SU-DHL-6 (cell line): ENCODE measurements at regions not wholly inside any gene's neighbourhood (a gene's known extent, or its start where the extent isn't known, plus 50 kb on each side); places are given as distances from the start of the nearest gene placed in this dataset.

Experiments used
- H2AFZ ChIP-seq: fragments of 200-600 bp; sonication (generic); 2 replicates; pipeline ENCODE4 v1.6.1; 2014; ENCODE audit warnings: low read depth, mild to moderate bottlenecking, moderate library complexity, mixed read lengths, antibody characterized with exemption, low read length; ENCODE audit not compliant: severe bottlenecking
- H3F3A ChIP-seq: fragments of 200-600 bp; shearing (Covaris generic); 2 replicates; pipeline ENCODE4 v1.6.0; 2016; ENCODE audit warnings: antibody characterized with exemption, mild to moderate bottlenecking; ENCODE audit not compliant: insufficient read depth
- H3K27ac ChIP-seq: fragments of 200-600 bp; sonication (generic); 2 replicates; pipeline ENCODE4 v1.5.1; 2016; ENCODE audit warnings: low read depth, mild to moderate bottlenecking, low read length, moderate library complexity, mixed read lengths
- H3K27me3 ChIP-seq: fragments of 200-600 bp; sonication (generic), shearing (Covaris generic); 2 replicates; pipeline ENCODE4 v1.6.0; 2014; ENCODE audit warnings: mild to moderate bottlenecking, low read length
- H3K36me3 ChIP-seq: fragments of 200-600 bp; sonication (generic); 2 replicates; pipeline ENCODE4 v1.6.1; 2014; ENCODE audit warnings: mild to moderate bottlenecking, low read length, mixed read lengths
- H3K4me2 ChIP-seq: fragments of 300-600, 200-600 bp; shearing (Covaris generic), sonication (generic); 2 replicates; pipeline ENCODE4 v1.6.0; 2014; ENCODE audit warnings: low read length, low read depth, mild to moderate bottlenecking; ENCODE audit not compliant: poor library complexity, severe bottlenecking
- H3K4me3 ChIP-seq: fragments of 200-600 bp; sonication (generic); 2 replicates; pipeline ENCODE4 v1.5.1; 2014; ENCODE audit warnings: antibody characterized with exemption, low read length, mild to moderate bottlenecking, mixed read lengths; ENCODE audit not compliant: insufficient read depth, poor library complexity, severe bottlenecking
- H3K79me2 ChIP-seq: fragments of 200-600 bp; sonication (generic); 2 replicates; pipeline ENCODE4 v1.6.1; 2014; ENCODE audit warnings: mild to moderate bottlenecking, low read length, moderate library complexity; ENCODE audit not compliant: insufficient read depth
- H3K9ac ChIP-seq: fragments of 200-600 bp; sonication (generic); 2 replicates; pipeline ENCODE4 v1.7.0; 2014; ENCODE audit warnings: mild to moderate bottlenecking, low read length
- H3K9me2 ChIP-seq: fragments of 200-600 bp; sonication (generic); replicated peaks from 2 replicates; pipeline ENCODE4 v1.6.1; 2014; ENCODE audit warnings: low read length; ENCODE audit not compliant: insufficient read depth
- H3K9me3 ChIP-seq: fragments of 200-600 bp; sonication (generic); 2 replicates; pipeline ENCODE4 v1.6.1; 2014; ENCODE audit warnings: low read length, mixed read lengths; ENCODE audit not compliant: insufficient read depth
- H4K20me1 ChIP-seq: fragments of 200-600 bp; sonication (generic); 2 replicates; pipeline ENCODE4 v1.6.1; 2014; ENCODE audit warnings: low read depth, mild to moderate bottlenecking, antibody characterized with exemption, low read length, moderate library complexity, mixed read lengths
- EZH2phosphoT487 ChIP-seq: fragments of 200-600 bp; sonication (generic), shearing (Covaris generic); conservative IDR thresholded peaks from 2 replicates; pipeline ENCODE4 v1.6.1; 2018; ENCODE audit warnings: mild to moderate bottlenecking, antibody characterized with exemption, low read length, moderate library complexity, mixed read lengths
- TF ChIP-seq, protein P1 (sequence below): fragments of 200-600 bp; sonication (generic); IDR thresholded peaks from one replicate; pipeline ENCODE4 v1.5.1; 2017; ENCODE audit warnings: antibody characterized with exemption, mild to moderate bottlenecking, low read length, moderate library complexity; ENCODE audit not compliant: insufficient read depth, poor library complexity, severe bottlenecking

DNA sequence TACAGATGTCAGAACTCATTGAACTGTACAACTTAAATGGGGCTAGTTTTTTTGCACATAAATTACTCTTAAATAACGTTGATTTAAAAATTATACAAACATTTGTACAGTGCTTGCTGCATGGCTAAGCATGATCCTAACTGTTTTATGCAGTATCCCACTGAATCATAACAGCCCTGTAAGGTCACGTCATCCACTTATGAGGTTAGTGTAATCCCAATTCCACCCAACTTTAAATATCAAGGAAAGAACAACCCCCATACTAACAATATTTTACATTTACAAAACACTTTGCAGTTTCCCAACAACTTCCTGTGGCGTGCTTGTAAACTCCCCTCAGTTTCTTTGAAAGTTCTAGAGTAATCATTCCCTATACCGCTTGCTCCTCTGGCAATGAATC lies 190.1 kb upstream of the SALL1 start:
- H3K4me2 ChIP-seq: no peak overlapping the region
- H3F3A ChIP-seq: no peaks in the 10 kb centered on the region
- H3K4me3 ChIP-seq: no peak overlapping the region
- no peaks in the 10 kb centered on the region for H3K36me3 ChIP-seq
- TF ChIP-seq, protein P1, sequence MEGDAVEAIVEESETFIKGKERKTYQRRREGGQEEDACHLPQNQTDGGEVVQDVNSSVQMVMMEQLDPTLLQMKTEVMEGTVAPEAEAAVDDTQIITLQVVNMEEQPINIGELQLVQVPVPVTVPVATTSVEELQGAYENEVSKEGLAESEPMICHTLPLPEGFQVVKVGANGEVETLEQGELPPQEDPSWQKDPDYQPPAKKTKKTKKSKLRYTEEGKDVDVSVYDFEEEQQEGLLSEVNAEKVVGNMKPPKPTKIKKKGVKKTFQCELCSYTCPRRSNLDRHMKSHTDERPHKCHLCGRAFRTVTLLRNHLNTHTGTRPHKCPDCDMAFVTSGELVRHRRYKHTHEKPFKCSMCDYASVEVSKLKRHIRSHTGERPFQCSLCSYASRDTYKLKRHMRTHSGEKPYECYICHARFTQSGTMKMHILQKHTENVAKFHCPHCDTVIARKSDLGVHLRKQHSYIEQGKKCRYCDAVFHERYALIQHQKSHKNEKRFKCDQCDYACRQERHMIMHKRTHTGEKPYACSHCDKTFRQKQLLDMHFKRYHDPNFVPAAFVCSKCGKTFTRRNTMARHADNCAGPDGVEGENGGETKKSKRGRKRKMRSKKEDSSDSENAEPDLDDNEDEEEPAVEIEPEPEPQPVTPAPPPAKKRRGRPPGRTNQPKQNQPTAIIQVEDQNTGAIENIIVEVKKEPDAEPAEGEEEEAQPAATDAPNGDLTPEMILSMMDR: no peak
- no peak for TF ChIP-seq EZH2phosphoT487
- no peak overlapping the region for H2AFZ ChIP-seq
- no peaks in the 10 kb centered on the region for H4K20me1 ChIP-seq
- H3K79me2 ChIP-seq: no peaks in the 10 kb centered on the region
- H3K9ac ChIP-seq: no peak overlapping the region
- H3K9me3 ChIP-seq: no peaks in the 10 kb centered on the region
- H3K9me2 ChIP-seq: no peaks in the 10 kb centered on the region
- no peaks in the 10 kb centered on the region for H3K27me3 ChIP-seq
- H3K27ac ChIP-seq: no peak overlapping the region

DNA sequence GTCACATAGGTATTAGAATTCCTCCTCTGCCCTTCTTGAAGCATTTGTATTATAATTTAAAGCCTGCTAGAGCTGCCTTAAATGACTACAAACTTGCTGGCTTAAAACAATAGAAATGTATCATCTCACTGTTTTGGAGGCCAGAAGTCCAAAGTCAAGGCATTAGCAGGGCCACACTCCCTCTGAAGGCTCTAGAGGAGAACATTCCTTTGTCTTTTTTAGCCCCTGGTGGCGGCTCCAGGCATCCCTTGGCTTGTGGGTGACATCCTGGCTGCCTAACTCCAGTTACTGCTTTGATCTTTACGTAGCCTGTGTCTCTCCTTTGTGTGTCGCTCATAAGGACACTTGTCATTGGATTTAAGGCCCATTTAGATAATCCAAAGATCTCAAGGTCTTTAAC lies 186.6 kb upstream of the SALL1 start:
- TF ChIP-seq, protein P1: no peak
- no peak for TF ChIP-seq EZH2phosphoT487
- Histone ChIP-seq H3K27ac (no peak overlapping the region), H3K4me2 (no peak overlapping the region), H3K27me3 (no peaks in the 10 kb centered on the region), H3K9ac (no peak overlapping the region), H3K79me2 (no peaks in the 10 kb centered on the region), H3K36me3 (no peaks in the 10 kb centered on the region), H4K20me1 (no peaks in the 10 kb centered on the region), H3F3A (no peaks in the 10 kb centered on the region), H3K9me3 (no peaks in the 10 kb centered on the region), H3K4me3 (no peak overlapping the region), H2AFZ (no peak overlapping the region), H3K9me2 (no peaks in the 10 kb centered on the region)

DNA sequence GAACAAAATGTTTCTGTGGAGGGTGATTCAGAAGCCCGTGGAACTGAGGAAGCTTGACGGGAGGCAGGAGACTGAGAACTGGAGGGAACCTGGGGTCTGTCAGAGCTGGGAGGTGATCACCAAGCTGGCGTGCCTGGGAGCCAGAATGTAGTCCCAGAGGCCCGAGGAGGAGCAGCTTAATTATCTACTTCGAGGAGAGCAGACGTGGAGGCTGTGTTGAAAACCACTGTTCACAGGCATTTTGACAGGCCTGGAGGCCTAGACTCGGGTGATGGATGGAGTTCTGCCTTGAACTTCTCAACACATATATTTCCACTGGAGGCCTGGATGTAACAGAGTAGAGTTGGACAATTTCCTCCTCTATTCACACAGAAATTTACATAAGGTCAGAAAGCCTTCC lies 177.7 kb upstream of the SALL1 start:
- Histone ChIP-seq H3K9me3 (no peaks in the 10 kb centered on the region), H3K4me2 (no peak overlapping the region), H3K27me3 (no peaks in the 10 kb centered on the region), H3K79me2 (no peaks in the 10 kb centered on the region), H3K36me3 (no peaks in the 10 kb centered on the region), H3K9ac (no peak overlapping the region), H3F3A (no peaks in the 10 kb centered on the region), H3K9me2 (no peaks in the 10 kb centered on the region), H4K20me1 (no peaks in the 10 kb centered on the region), H2AFZ (no peak overlapping the region), H3K27ac (no peak overlapping the region), H3K4me3 (no peak overlapping the region)
- TF ChIP-seq EZH2phosphoT487: no peak
- TF ChIP-seq, protein P1: no peak

DNA sequence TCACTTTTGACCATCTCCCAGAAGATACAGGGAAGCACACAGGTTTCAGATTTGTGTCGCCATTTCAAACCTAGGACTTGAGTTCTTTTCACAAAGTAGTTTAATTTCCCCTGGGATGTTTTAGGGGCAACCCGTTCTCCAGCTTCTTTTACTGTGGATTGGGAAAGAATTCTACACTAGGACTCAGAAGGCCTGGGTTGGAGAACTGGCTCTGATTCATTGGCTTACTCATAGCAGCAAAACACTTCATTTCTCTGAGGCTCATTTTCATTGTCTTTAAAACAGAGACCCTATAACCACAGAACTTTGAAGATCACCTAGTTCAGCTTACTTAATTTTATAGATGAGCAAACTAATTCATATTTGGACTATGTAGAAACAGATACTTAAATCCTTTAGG lies 175.9 kb upstream of the SALL1 start:
- H3K4me3 ChIP-seq: no peak overlapping the region
- H4K20me1 ChIP-seq: no peaks in the 10 kb centered on the region
- H3K27me3 ChIP-seq: no peaks in the 10 kb centered on the region
- H3K27ac ChIP-seq: no peak overlapping the region
- TF ChIP-seq, protein P1: no peak
- no peak for TF ChIP-seq EZH2phosphoT487
- no peaks in the 10 kb centered on the region for H3K79me2 ChIP-seq
- H3K9me2 ChIP-seq: no peaks in the 10 kb centered on the region
- H3K9me3 ChIP-seq: no peaks in the 10 kb centered on the region
- no peak overlapping the region for H2AFZ ChIP-seq
- H3K4me2 ChIP-seq: no peak overlapping the region
- no peaks in the 10 kb centered on the region for H3K36me3 ChIP-seq
- H3F3A ChIP-seq: no peaks in the 10 kb centered on the region
- no peak overlapping the region for H3K9ac ChIP-seq
